Cardiac muscle cell (in vitro differentiated cells and primary cell): ENCODE measurements at regions not wholly inside any gene's neighbourhood (a gene's known extent, or its start where the extent isn't known, plus 50 kb on each side); places are given as distances from the start of the nearest gene placed in this dataset.

ENCODE experiments used
- DNase-seq, 2 donors: peaks; one replicate each; pipeline versions ENCODE4 v3.0.0 to v3.0.0-alpha.2; 2010 to 2017; ENCODE audit warnings: low read depth in 1 of 2, low spot score in 1 of 2
- H3K27ac ChIP-seq: fragments of 200-600 bp; sonication (generic); 2 replicates; pipeline ENCODE4 v1.5.1; 2016
- H3K27me3 ChIP-seq: fragments of 200-600 bp; sonication (generic); 2 replicates; pipeline ENCODE4 v1.6.0; 2016; ENCODE audit warnings: control low read depth
- H3K36me3 ChIP-seq: fragments of 200-600 bp; sonication (generic); 2 replicates; pipeline ENCODE4 v1.5.1; 2016; ENCODE audit warnings: control low read depth
- H3K4me1 ChIP-seq: fragments of 200-600 bp; sonication (generic); 2 replicates; pipeline ENCODE4 v1.8.1; 2017; ENCODE audit warnings: low read depth, mild to moderate bottlenecking, mixed run types
- H3K4me3 ChIP-seq: fragments of 200-600 bp; sonication (generic); 2 replicates; pipeline ENCODE4 v1.5.1; 2016; ENCODE audit warnings: mild to moderate bottlenecking
- H3K9me3 ChIP-seq: fragments of 200-600 bp; sonication (generic); 2 replicates; pipeline ENCODE4 v1.5.1; 2017; ENCODE audit warnings: low read depth, mild to moderate bottlenecking, control low read depth
- TF ChIP-seq, protein P1 (sequence below): IDR thresholded peaks from 2 replicates; pipeline ENCODE4 v1.5.1; 2012; ENCODE audit warnings: low read depth, mild to moderate bottlenecking, low read length

DNA sequence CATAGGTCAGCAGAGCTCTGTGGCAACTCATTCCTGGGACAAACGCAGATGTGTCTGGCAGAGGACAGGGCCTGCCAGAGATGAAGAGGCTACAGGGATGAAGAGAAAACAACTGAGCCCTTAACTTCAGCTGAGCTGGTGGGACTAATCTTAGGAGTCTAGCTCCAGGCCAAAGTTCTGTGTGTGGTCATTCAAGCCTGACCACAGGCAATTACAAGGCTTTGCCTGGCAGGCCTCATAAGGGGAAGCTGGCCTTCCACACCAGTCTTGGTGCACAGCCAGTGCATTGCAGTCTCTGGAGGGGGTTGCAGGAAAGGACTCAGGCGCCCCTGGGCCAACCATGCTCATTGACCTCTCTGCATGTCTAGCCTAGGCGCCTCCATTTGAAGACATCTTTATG lies 127.6 kb upstream of the DAAM1 start:
- Histone ChIP-seq H3K27ac (no peak overlapping the region), H3K36me3 (no peaks in the 10 kb centered on the region), H3K4me1 (peaks cover 11% of the 10 kb centered on the region), H3K4me3 (no peak overlapping the region), H3K9me3 (no peaks in the 10 kb centered on the region), H3K27me3 (no peaks in the 10 kb centered on the region)
- TF ChIP-seq, protein P1, sequence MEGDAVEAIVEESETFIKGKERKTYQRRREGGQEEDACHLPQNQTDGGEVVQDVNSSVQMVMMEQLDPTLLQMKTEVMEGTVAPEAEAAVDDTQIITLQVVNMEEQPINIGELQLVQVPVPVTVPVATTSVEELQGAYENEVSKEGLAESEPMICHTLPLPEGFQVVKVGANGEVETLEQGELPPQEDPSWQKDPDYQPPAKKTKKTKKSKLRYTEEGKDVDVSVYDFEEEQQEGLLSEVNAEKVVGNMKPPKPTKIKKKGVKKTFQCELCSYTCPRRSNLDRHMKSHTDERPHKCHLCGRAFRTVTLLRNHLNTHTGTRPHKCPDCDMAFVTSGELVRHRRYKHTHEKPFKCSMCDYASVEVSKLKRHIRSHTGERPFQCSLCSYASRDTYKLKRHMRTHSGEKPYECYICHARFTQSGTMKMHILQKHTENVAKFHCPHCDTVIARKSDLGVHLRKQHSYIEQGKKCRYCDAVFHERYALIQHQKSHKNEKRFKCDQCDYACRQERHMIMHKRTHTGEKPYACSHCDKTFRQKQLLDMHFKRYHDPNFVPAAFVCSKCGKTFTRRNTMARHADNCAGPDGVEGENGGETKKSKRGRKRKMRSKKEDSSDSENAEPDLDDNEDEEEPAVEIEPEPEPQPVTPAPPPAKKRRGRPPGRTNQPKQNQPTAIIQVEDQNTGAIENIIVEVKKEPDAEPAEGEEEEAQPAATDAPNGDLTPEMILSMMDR, result no peak
- peak in 1 of 2 donors; percentile 0 for DNase-seq

- H3K27ac ChIP-seq, result no peak overlapping the region
- no peak for DNase-seq
- no peaks in the 10 kb centered on the region for H3K27me3 ChIP-seq
- H3K4me1 ChIP-seq, result peaks cover 11% of the 10 kb centered on the region
- TF ChIP-seq, protein P1, result no peak
- H3K36me3 ChIP-seq, result no peaks in the 10 kb centered on the region
- H3K9me3 ChIP-seq, result no peaks in the 10 kb centered on the region
- H3K4me3 ChIP-seq, result no peak overlapping the region
Measured at GRCh38 chr14:59061292-59061691, 127.2 kb upstream of the DAAM1 start.

- no peaks in the 10 kb centered on the region for H3K36me3 ChIP-seq
- no peaks in the 10 kb centered on the region for H3K27me3 ChIP-seq
- no peak overlapping the region for H3K4me3 ChIP-seq
- TF ChIP-seq, protein P1, result no peak
- no peak overlapping the region for H3K27ac ChIP-seq
- no peak for DNase-seq
- H3K9me3 ChIP-seq, result no peaks in the 10 kb centered on the region
- peaks cover 10% of the 10 kb centered on the region for H3K4me1 ChIP-seq
Measured at GRCh38 chr14:59063259-59063658, 125.2 kb upstream of the DAAM1 start.

- H3K4me3 ChIP-seq, result no peak overlapping the region
- TF ChIP-seq, protein P1, result no peak
- no peaks in the 10 kb centered on the region for H3K27me3 ChIP-seq
Measured at GRCh38 chr14:59067127-59067894, 121.2 kb upstream of the DAAM1 start.

DNA sequence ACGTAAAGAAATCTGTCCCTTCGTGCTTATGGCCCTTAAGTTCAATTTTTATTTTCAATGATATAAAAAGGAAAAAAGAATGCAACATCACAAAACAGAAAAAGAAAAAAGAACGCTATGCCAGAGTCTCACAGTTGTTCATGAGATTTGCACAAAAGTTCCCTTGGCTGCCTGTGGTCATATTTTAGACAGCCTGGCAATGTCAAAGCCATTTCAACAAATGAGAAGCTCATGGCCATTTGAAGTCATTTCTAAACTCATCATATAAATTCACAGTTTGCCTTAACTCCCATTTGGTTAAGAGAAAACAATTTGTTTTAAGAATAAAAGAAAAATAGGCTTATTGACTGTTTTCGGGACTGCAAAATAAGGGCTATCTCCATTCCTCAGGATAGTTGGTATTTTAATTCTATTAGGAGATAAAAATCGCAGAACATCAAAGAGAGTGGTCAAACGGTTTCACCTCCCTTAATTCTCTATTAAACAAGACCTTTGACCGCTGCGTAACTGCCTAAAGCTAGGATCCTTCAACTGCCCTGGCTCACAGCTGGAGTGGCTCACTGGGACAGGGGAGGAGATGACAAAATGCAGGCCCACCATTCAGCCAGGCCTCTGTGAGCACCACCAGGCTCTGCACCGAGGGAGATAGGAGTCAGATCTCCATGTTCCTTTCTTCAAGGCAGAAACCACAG lies 119.2 kb upstream of the DAAM1 start:
- peak in 1 of 2 donors; percentile 55 for DNase-seq

More at GRCh38 chr14:59067127-59067894, 121.2 kb upstream of the DAAM1 start:
- Histone ChIP-seq H3K27ac (peak overlapping the region; percentile 31), H3K9me3 (no peaks in the 10 kb centered on the region), H3K36me3 (no peaks in the 10 kb centered on the region), H3K4me1 (peaks cover 25% of the 10 kb centered on the region)
- DNase-seq, result peak in 1 of 2 donors; percentile 15

More for the DNA sequence above, 119.2 kb upstream of the DAAM1 start:
- Histone ChIP-seq H3K4me1 (peaks cover 25% of the 10 kb centered on the region), H3K27me3 (no peaks in the 10 kb centered on the region), H3K4me3 (no peak overlapping the region), H3K36me3 (no peaks in the 10 kb centered on the region), H3K27ac (peak overlapping the region; percentile 11), H3K9me3 (no peaks in the 10 kb centered on the region)
- TF ChIP-seq, protein P1, result no peak
